ENCODE measurements at regions not wholly inside any gene's neighbourhood (a gene's known extent, or its start where the extent isn't known, plus 50 kb on each side); places are given as distances from the start of the nearest gene placed in this dataset.

- TF ChIP-seq CTCF (conservative IDR thresholded peaks at IDR 0.05 in 1 of 2, IDR thresholded peaks at IDR 0.05 in 1 of 2; ENCODE audit: low read depth in 1 of 2, low read length in 2 of 2) (no peak), EZH2 (IDR thresholded peaks at IDR 0.05; ENCODE audit: low read length, missing control alignments) (no peak)
Measured at GRCh38 chr2:15685143-15685542, 93.5 kb downstream of the DDX1 start.
